Natural killer cell treated with Interleukin-12 subunit alpha and Interleukin-12 subunit beta and Interleukin-15 and Interleukin-18, amount 100 ng/mL, for 72 hours (primary cell): ENCODE measurements at regions not wholly inside any gene's neighbourhood (a gene's known extent, or its start where the extent isn't known, plus 50 kb on each side); places are given as distances from the start of the nearest gene placed in this dataset.

Source experiments
- ATAC-seq, 2 donors: fragments of 150-1000 bp; cut with Tn5 transposase in 1 of 2; sonication (Bioruptor Pico), chemical (Tn5 transposase) in 1 of 2; 2 replicates each; pipeline ENCODE4 v1.10.0; 2021
- DNase-seq: peaks from one replicate; pipeline ENCODE4 v3.0.0; 2022; ENCODE audit warnings: low spot score
- H3K27ac Mint-ChIP-seq, 2 donors: 1 replicate in 1 of 2; 2 replicates in 1 of 2; pipeline ENCODE4 v1.8.0; 2022; ENCODE audit warnings: mixed read lengths in 2 of 2, mild to moderate bottlenecking in 1 of 2, moderate library complexity in 1 of 2
- H3K27me3 Mint-ChIP-seq, 2 donors: 1 replicate in 1 of 2; 2 replicates in 1 of 2; pipeline ENCODE4 v1.8.0; 2022; ENCODE audit warnings: mixed read lengths in 2 of 2
- H3K36me3 Mint-ChIP-seq: one replicate; pipeline ENCODE4 v1.8.0; 2022; ENCODE audit warnings: mixed read lengths
- H3K4me1 Mint-ChIP-seq, 2 donors: 1 replicate in 1 of 2; 2 replicates in 1 of 2; pipeline ENCODE4 v1.8.0; 2022; ENCODE audit warnings: low read depth in 2 of 2, mixed read lengths in 2 of 2, mild to moderate bottlenecking in 1 of 2
- H3K4me3 Mint-ChIP-seq: one replicate; pipeline ENCODE4 v1.8.0; 2022; ENCODE audit warnings: mixed read lengths
- H3K9me3 Mint-ChIP-seq: 2 replicates; pipeline ENCODE4 v1.8.0; 2022; ENCODE audit warnings: mixed read lengths

DNA sequence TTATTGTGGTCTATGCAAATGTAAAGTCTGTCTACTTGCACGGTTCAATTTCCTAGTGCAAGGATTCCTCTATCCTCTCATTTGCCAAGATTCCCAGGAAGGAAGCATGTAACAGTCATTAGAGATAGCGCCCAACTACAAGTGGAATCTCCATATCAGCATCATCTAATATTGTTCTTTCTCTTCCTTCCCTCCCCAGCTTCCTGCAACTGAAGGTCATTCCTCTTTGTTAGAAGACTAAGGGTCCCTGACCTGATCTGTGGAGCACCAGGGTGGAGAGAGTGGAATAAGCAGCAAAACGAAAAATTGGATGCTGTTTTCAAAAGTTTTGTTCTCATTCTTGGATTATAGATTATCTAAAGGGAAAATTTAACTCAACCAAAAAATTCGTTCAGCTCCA is 714.0 kb downstream of the DIAPH3 start:
- Mint-ChIP-seq H3K4me1 (no peaks in the 10 kb centered on the region), H3K36me3 (no peaks in the 10 kb centered on the region), H3K27me3 (peaks cover 0 to 4% of the 10 kb centered on the region in 2 donors), H3K4me3 (no peak overlapping the region), H3K9me3 (peaks cover 4% of the 10 kb centered on the region), H3K27ac (no peak overlapping the region)
- ATAC-seq (no peak), DNase-seq (no peak)

DNA sequence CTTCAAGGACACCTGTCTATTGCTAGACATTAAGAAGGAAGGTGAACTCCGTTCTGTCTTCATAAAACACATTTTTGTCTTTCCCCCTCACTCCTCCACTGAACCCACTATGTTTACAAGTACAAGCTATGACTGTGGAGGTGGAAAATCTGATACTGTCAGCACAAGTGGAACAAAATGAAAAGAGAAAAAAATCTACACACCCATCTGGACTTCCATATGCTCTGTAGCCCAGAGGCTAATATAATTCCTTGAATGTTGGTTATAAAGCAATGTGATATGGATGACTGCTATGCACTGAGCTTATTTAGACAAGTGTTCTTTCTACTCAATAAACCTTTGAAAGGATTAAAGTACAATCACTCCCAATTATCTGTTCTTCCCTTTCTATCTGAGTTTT is 713.5 kb downstream of the DIAPH3 start:
- Mint-ChIP-seq H3K4me3 (no peak overlapping the region), H3K27me3 (peaks cover 0 to 4% of the 10 kb centered on the region in 2 donors), H3K4me1 (no peaks in the 10 kb centered on the region), H3K36me3 (no peaks in the 10 kb centered on the region), H3K27ac (no peak overlapping the region), H3K9me3 (peaks cover 4% of the 10 kb centered on the region)
- ATAC-seq, result no peak
- DNase-seq, result no peak

DNA sequence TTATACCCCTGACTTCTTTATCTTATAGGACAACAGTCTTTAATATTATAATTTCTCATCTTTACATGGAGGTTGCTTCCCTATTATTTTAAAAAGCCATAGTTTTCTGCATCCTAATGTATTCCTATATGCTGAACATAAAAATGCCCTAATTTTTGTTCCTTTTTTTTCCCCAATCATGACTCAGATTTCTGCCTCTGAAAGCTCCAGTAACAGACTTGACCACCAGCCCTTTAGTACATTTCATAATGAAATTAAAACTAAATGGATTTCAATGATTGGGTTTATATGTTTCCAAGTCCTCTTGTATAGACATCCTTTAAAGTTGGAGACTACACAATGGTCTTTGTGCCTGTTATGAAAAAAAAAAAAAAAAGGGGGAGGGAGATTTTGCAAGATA is 712.5 kb downstream of the DIAPH3 start:
- Mint-ChIP-seq H3K27me3 (peaks cover 4 to 6% of the 10 kb centered on the region in 2 donors), H3K4me1 (no peaks in the 10 kb centered on the region), H3K27ac (no peak overlapping the region), H3K4me3 (no peak overlapping the region), H3K9me3 (peaks cover 4% of the 10 kb centered on the region), H3K36me3 (no peaks in the 10 kb centered on the region)
- no peak for DNase-seq
- ATAC-seq, result no peak

DNA sequence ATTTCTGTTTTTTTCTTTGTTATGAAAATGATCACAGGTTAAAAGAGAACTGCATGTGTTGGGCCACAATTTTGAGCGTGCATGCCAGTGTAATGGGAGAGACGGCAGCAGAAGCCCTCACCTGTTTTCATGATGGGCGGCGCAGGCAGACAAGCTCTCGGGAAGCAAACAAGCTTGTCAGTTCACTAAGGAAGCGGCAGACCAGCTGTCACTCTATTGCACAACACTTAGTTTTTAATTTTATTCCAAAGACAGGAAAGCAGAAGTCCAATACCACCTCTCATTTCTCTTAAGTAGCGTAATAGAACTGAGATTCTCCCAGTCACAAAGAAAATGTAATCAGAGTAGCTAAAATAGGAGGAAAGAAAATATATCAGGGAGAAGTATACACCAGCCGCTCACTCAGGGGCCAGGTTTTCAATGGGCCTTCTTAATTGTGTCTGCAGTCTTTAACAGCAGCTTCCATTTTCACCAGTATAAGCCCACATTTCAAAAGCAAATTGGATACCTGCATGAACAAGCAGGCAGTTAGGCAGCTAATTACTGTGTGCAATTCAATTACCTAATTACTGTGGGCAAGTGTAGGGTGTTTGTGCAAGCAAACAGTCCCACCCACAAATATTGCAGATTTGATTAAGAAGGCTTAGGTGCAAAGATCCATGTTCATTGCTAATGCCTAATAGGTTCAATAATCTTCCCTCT is 711.4 kb downstream of the DIAPH3 start:
- Mint-ChIP-seq H3K4me1 (no peaks in the 10 kb centered on the region), H3K9me3 (peaks cover 4% of the 10 kb centered on the region), H3K27me3 (peaks cover 4 to 6% of the 10 kb centered on the region in 2 donors), H3K4me3 (no peak overlapping the region), H3K36me3 (no peaks in the 10 kb centered on the region), H3K27ac (no peak overlapping the region)
- DNase-seq (no peak), ATAC-seq (no peak)

DNA sequence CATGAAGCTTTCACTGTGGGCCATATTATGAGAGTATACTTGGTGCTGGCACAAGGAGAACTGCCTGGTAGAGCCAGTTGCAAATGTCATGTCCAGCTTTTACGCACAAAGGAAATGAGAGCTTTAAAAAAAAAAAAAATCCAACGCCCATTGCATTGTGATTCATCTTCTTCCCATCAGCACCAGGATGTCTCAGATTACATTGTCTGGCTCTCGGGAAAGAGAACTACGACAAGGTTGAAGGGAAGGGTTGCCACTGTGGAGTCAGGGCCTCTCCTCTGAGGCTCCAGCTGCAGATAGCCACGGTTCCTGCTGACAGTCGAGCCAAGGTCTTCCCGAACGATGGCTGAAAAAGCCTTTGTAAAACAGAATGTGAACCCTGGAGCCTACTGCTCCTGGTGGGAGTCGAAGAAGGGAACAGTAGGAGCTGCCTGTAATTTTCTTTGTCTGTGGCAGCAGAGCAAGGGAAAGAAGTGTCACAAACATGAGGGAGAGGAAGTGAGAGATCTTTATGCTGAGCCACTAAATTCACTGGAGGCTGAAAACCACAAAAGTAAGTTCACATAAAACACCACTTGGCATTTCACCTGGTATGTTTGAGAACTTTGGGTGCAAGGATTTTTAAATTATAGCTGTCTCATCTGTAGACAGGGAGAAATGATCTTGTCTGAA is 704.7 kb downstream of the DIAPH3 start:
- no peaks in the 10 kb centered on the region for H3K4me1 Mint-ChIP-seq
- no peak overlapping the region for H3K27ac Mint-ChIP-seq

DNA sequence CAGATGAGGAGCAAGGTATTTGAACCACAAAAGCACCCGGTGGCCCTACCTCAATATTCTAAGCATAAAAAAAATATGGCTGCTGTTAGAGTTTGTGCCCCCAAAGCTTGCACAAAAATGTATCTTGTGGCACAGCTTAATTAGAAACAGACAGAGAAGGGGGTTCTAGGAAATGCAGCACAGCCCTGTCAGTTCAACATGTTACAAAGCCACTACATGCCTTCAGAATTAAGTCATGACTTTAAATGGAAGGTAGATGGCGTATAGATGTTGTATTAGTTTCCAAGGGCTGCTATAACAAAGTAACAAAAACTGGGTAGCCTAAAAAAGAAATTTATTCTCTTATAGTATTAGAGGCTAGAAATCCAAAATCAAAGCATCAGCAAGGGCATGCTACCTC is 703.8 kb downstream of the DIAPH3 start:
- ATAC-seq (no peak), DNase-seq (no peak)
- H3K27ac Mint-ChIP-seq, result no peak overlapping the region
- no peak overlapping the region for H3K4me3 Mint-ChIP-seq
- H3K27me3 Mint-ChIP-seq, result peaks cover 0 to 14% of the 10 kb centered on the region in 2 donors
- no peaks in the 10 kb centered on the region for H3K4me1 Mint-ChIP-seq
- H3K9me3 Mint-ChIP-seq, result peaks cover 2% of the 10 kb centered on the region
- H3K36me3 Mint-ChIP-seq, result no peaks in the 10 kb centered on the region

More for the DNA sequence above, 704.7 kb downstream of the DIAPH3 start:
- peaks cover 0 to 6% of the 10 kb centered on the region in 2 donors for H3K27me3 Mint-ChIP-seq
- no peak overlapping the region for H3K4me3 Mint-ChIP-seq
- ATAC-seq (no peak), DNase-seq (no peak)
- no peaks in the 10 kb centered on the region for H3K36me3 Mint-ChIP-seq
- H3K9me3 Mint-ChIP-seq, result peaks cover 2% of the 10 kb centered on the region

DNA sequence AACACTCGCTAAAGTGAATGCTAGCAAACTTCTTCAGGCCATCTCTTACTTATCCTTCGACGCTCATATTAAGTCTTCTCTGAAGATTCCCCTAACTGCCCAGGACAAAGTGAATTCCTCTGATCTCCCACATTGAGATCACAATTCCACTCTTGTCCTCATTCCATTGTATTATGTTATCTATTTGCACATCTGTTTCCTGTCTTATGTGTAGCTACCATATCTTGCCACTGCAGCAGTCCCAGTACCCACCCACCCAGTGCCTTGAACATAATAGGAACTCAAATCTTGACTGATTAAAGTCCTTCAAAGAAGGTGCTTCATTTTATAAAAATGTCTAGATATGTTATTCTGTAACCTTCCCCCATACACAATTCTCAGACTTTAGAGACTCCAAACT is 702.3 kb downstream of the DIAPH3 start:
- no peaks in the 10 kb centered on the region for H3K4me1 Mint-ChIP-seq
- no peaks in the 10 kb centered on the region for H3K36me3 Mint-ChIP-seq
- ATAC-seq (no peak), DNase-seq (no peak)
- no peak overlapping the region for H3K27ac Mint-ChIP-seq
- H3K4me3 Mint-ChIP-seq, result no peak overlapping the region
- H3K27me3 Mint-ChIP-seq, result peaks cover 0 to 8% of the 10 kb centered on the region in 2 donors
- H3K9me3 Mint-ChIP-seq, result peaks cover 2% of the 10 kb centered on the region

DNA sequence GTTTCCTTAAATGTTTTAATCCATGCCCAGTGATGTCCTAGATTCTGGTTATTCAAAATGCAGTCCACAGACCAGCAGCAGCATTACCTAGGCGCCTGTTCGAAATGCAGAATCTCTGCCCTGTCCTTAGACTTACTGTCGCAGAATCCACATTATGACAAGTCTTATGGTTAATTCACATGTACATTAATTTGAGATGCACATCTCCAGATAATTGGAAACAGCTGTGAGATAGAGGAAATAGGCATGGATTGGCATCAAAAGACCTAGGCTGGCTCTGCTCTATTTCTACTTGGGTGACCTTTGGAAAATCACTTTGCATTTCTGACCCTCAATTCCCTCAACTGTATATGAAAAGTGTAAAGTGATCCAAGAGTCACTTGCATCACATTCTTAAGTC is 700.7 kb downstream of the DIAPH3 start:
- Mint-ChIP-seq H3K9me3 (peaks cover 2% of the 10 kb centered on the region), H3K27ac (no peak overlapping the region), H3K4me3 (no peak overlapping the region), H3K4me1 (no peaks in the 10 kb centered on the region), H3K36me3 (no peaks in the 10 kb centered on the region), H3K27me3 (peaks cover 0 to 8% of the 10 kb centered on the region in 2 donors)
- DNase-seq (no peak), ATAC-seq (no peak)

DNA sequence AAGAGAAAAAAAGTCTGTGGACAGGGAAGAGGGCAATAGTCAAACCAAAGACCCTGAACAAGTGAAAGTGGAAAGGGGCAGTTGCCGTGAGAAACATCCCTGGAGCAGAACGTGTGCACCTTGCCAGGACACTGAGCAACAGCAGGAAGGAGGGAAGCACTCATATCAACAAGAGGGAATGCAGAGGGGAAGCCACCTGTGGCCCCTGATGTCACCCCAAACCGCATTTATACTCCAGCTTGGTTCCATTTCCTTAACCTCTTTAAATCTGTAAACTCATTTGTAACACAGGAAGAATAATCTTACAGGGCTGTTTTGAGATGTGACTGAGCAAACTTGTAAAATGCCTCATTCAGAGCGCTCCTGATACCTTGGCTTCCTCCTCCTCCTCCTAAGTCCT is 698.8 kb downstream of the DIAPH3 start:
- Mint-ChIP-seq H3K27ac (no peak overlapping the region), H3K4me3 (no peak overlapping the region), H3K36me3 (peaks cover 6% of the 10 kb centered on the region), H3K27me3 (peaks cover 2 to 22% of the 10 kb centered on the region in 2 donors), H3K4me1 (no peaks in the 10 kb centered on the region), H3K9me3 (peaks cover 9% of the 10 kb centered on the region)
- DNase-seq, result no peak
- ATAC-seq, result no peak

DNA sequence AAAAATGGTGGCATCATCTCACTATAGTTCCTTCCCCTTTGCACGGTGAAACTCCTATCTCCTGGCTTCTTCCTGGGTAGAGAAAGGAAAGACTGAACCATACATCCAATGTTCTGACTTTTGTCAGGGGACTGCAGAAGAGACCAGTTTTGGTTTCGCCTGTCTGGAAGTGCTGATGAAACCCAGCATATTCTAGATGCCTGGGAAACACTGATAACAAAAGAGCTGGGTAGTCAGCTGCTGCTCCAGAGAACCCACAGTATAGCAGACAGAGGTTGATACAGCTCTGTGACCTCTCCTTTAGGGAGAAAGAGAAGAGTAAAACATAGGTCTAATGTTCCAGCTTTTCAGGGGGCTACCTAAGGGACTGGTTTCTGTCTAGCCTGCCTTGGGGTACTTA is 695.3 kb downstream of the DIAPH3 start:
- Mint-ChIP-seq H3K27me3 (peaks cover 2 to 32% of the 10 kb centered on the region in 2 donors), H3K4me1 (no peaks in the 10 kb centered on the region), H3K27ac (no peak overlapping the region), H3K4me3 (no peak overlapping the region), H3K9me3 (peaks cover 9% of the 10 kb centered on the region), H3K36me3 (peaks cover 6% of the 10 kb centered on the region)
- ATAC-seq (no peak), DNase-seq (no peak)

DNA sequence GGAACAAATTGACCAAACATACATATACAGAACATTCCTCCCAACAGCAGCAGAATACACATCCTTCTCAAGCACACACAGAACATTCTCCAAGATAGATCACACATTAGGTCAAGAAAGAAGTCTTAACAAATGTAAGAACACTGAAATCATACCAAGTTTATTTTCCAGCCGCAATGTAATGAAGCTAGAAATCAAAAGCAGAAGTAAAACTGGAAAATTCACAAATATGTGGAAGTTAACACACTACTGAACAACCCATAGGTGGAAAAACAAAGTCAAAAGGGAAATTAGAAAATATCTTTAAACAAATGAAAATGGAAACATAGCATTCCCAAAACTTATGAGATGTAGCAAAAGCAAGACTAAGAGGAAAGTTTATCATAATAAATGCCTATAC is 692.6 kb downstream of the DIAPH3 start:
- no peak for DNase-seq
- Mint-ChIP-seq H3K27me3 (peaks cover 2 to 24% of the 10 kb centered on the region in 2 donors), H3K36me3 (peaks cover 6% of the 10 kb centered on the region), H3K27ac (no peak overlapping the region), H3K4me3 (no peak overlapping the region), H3K4me1 (no peaks in the 10 kb centered on the region), H3K9me3 (peaks cover 9% of the 10 kb centered on the region)
- ATAC-seq, result no peak

DNA sequence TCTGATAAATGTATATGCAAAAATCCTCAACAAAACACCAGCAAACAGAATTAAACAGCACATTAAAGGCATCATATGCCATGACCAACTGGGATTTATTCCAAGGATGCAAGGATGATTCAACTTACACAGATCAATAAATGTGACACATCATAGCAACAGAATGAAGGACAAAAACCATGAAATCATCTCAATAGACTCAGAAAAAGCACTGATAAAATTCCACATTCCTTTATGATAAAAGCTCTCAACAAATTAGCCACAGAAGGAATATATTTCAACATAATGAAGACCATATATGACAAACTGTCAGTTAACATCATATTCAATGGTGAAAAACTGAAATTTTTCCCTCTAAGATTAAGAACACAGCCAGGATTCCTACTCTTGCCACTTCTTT is 691.6 kb downstream of the DIAPH3 start:
- no peaks in the 10 kb centered on the region for H3K4me1 Mint-ChIP-seq
- H3K27ac Mint-ChIP-seq, result no peak overlapping the region
- no peak for ATAC-seq
- peaks cover 2 to 24% of the 10 kb centered on the region in 2 donors for H3K27me3 Mint-ChIP-seq
- no peak for DNase-seq
- peaks cover 6% of the 10 kb centered on the region for H3K36me3 Mint-ChIP-seq
- no peak overlapping the region for H3K4me3 Mint-ChIP-seq
- H3K9me3 Mint-ChIP-seq, result peaks cover 9% of the 10 kb centered on the region

DNA sequence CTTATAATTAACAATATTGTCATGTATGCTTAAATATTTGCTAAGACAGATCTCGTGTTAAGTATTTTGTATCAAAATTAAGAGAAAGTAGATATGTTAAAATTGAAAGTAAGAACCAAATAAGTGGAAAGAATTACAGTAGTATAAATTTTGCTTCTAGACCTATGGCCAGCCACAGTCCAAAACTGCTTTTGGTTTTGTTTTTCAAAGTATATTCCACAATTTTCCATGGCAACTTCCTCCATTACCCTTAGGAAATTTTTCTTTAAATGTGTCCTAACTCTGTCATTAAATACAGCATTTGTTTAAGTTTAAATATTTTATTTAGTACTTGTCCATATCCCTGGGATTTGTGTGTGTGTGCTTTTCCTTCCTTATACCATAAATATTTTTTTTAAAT is 689.0 kb downstream of the DIAPH3 start:
- no peak overlapping the region for H3K27ac Mint-ChIP-seq
- no peaks in the 10 kb centered on the region for H3K4me1 Mint-ChIP-seq
- H3K9me3 Mint-ChIP-seq, result peaks cover 3% of the 10 kb centered on the region
- ATAC-seq (no peak), DNase-seq (no peak)
- H3K4me3 Mint-ChIP-seq, result no peak overlapping the region
- H3K27me3 Mint-ChIP-seq, result peaks cover 0 to 10% of the 10 kb centered on the region in 2 donors
- H3K36me3 Mint-ChIP-seq, result no peaks in the 10 kb centered on the region

DNA sequence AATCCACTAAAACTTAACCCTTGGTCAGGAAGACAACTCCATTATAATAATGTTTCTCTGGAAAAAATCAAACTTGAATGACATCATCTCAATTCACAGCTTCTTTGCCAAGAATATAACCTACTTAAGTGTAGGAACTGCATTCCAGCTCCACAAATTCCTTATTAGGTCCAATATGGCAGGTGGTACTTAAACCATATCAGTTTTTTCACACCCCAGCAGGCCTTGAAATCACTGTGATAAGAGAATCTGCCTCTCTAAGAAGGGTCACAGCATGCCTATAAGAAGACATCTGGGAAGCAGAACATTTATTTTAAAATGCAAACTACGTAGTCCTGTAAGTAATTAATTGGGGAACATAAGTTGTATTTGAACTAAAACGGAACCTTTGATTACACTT is 687.8 kb downstream of the DIAPH3 start:
- H3K27me3 Mint-ChIP-seq, result peaks cover 1 to 5% of the 10 kb centered on the region in 2 donors
- peaks cover 2% of the 10 kb centered on the region for H3K9me3 Mint-ChIP-seq
- no peak overlapping the region for H3K27ac Mint-ChIP-seq
- ATAC-seq (no peak), DNase-seq (no peak)
- H3K4me1 Mint-ChIP-seq, result no peaks in the 10 kb centered on the region
- H3K36me3 Mint-ChIP-seq, result no peaks in the 10 kb centered on the region
- no peak overlapping the region for H3K4me3 Mint-ChIP-seq
